IMR-90 (cell line): ENCODE measurements at regions not wholly inside any gene's neighbourhood (a gene's known extent, or its start where the extent isn't known, plus 50 kb on each side); places are given as distances from the start of the nearest gene placed in this dataset.

Experiments used
- ATAC-seq: fragments of 200-7000 bp; cut with Tn5 transposase; 2 replicates; pipeline ENCODE4 v1.9.1; 2020; ENCODE audit warnings: low read depth, mild to moderate bottlenecking, moderate library complexity
- BruUV-seq: library from RNA; stranded (reverse); fragments of 400-500 nt; replicated peaks from 2 replicates; lab custom pipeline; 2021; lab: Mats Ljungman, UMichigan
- CTCF ChIA-PET: fragments of 300-600 bp; formaldehyde crosslinking; extraction: SDS; loops from one replicate; lab custom pipeline; 2021; ENCODE audit warnings: antibody characterized with exemption; lab: Yijun Ruan, JAX
- POLR2A ChIA-PET: fragments of 300-600 bp; sonication (Branson Sonifier 250); formaldehyde crosslinking; loops from one replicate; lab custom pipeline; 2022; ENCODE audit warnings: antibody characterized with exemption; ENCODE audit not compliant: unreplicated experiment; lab: Charles Lee
- DNase-seq: peaks from one replicate; pipeline ENCODE4 v3.0.0; 2013
- H2AFZ ChIP-seq: replicated peaks from 2 replicates; pipeline ENCODE3; 2013; ENCODE audit warnings: low read length, mild to moderate bottlenecking; ENCODE audit not compliant: poor library complexity
- H2AK5ac ChIP-seq: 2 replicates; pipeline ENCODE4 v1.6.1; 2013; ENCODE audit warnings: low read depth, low read length, inconsistent platforms
- H2AK9ac ChIP-seq: replicated peaks from 2 replicates; pipeline ENCODE3; 2013; ENCODE audit warnings: mild to moderate bottlenecking, low read depth, low read length, moderate library complexity; ENCODE audit not compliant: poor library complexity
- H2BK120ac ChIP-seq: 2 replicates; pipeline ENCODE4 v1.6.1; 2013; ENCODE audit warnings: low read depth, low read length, inconsistent platforms
- H2BK15ac ChIP-seq: 3 replicates; pipeline ENCODE4 v1.6.1; 2013; ENCODE audit warnings: low read depth, low read length, inconsistent platforms
- H2BK20ac ChIP-seq: 2 replicates; pipeline ENCODE4 v1.6.1; 2013; ENCODE audit warnings: low read depth, mild to moderate bottlenecking, inconsistent platforms, low read length, moderate library complexity
- H2BK5ac ChIP-seq: 2 replicates; pipeline ENCODE4 v1.6.1; 2013; ENCODE audit warnings: mild to moderate bottlenecking, low read depth, low read length, inconsistent platforms; ENCODE audit not compliant: poor library complexity, severe bottlenecking
- H3K14ac ChIP-seq: replicated peaks from 2 replicates; pipeline ENCODE4 v1.6.1; 2013; ENCODE audit warnings: low read depth, low read length, inconsistent platforms
- H3K18ac ChIP-seq: 2 replicates; pipeline ENCODE4 v1.6.1; 2013; ENCODE audit warnings: low read depth, low read length, control low read depth
- H3K23ac ChIP-seq: 2 replicates; pipeline ENCODE4 v1.6.1; 2013; ENCODE audit warnings: low read depth, low read length, inconsistent platforms
- H3K27ac ChIP-seq: 2 replicates; pipeline ENCODE4 v1.5.1; 2013; ENCODE audit warnings: mild to moderate bottlenecking, control low read depth, low read length; ENCODE audit not compliant: insufficient read depth
- H3K27me3 ChIP-seq: 2 replicates; pipeline ENCODE4 v1.6.1; 2013; ENCODE audit warnings: low read length; ENCODE audit not compliant: control insufficient read depth, insufficient read depth
- H3K36me3 ChIP-seq: 2 replicates; pipeline ENCODE4 v1.6.1; 2013; ENCODE audit warnings: low read length, mixed read lengths; ENCODE audit not compliant: control insufficient read depth, insufficient read depth
- H3K4ac ChIP-seq: 2 replicates; pipeline ENCODE4 v1.6.1; 2013; ENCODE audit warnings: low read depth, low read length, inconsistent platforms
- H3K4me1 ChIP-seq: 2 replicates; pipeline ENCODE4 v1.6.1; 2013; ENCODE audit warnings: low read length, mixed read lengths; ENCODE audit not compliant: control insufficient read depth, insufficient read depth
- H3K4me2 ChIP-seq: 2 replicates; pipeline ENCODE4 v1.6.1; 2013; ENCODE audit warnings: low read depth, mild to moderate bottlenecking, control low read depth, low read length, moderate library complexity
- H3K4me3 ChIP-seq: 2 replicates; pipeline ENCODE4 v1.5.1; 2013; ENCODE audit warnings: low read depth, mild to moderate bottlenecking, control low read depth, low read length, moderate library complexity; ENCODE audit not compliant: insufficient read depth
- H3K56ac ChIP-seq: 2 replicates; pipeline ENCODE4 v1.6.1; 2013; ENCODE audit warnings: low read length, inconsistent platforms; ENCODE audit not compliant: insufficient read depth; ENCODE audit errors: extremely low read depth
- H3K79me1 ChIP-seq, 2 experiments: 2 replicates each; pipeline ENCODE4 v1.6.1; 2013; ENCODE audit warnings: low read length in 2 of 2, inconsistent platforms in 1 of 2, low read depth in 1 of 2
- H3K9ac ChIP-seq: 2 replicates; pipeline ENCODE4 v1.6.1; 2013; ENCODE audit warnings: low read depth, low read length, control low read depth
- H3K9me1 ChIP-seq: 2 replicates; pipeline ENCODE4 v1.6.1; 2013; ENCODE audit warnings: low read length, inconsistent platforms; ENCODE audit not compliant: insufficient read depth
- H3K9me3 ChIP-seq: 2 replicates; pipeline ENCODE4 v1.6.1; 2013; ENCODE audit warnings: low read length; ENCODE audit not compliant: control insufficient read depth, insufficient read depth
- H4K20me1 ChIP-seq: 2 replicates; pipeline ENCODE4 v1.6.1; 2013; ENCODE audit warnings: low read length, inconsistent platforms; ENCODE audit not compliant: insufficient read depth
- H4K5ac ChIP-seq: 2 replicates; pipeline ENCODE4 v1.6.1; 2013; ENCODE audit warnings: mild to moderate bottlenecking, low read depth, low read length, control low read depth
- H4K8ac ChIP-seq, 2 experiments: 2 replicates each; pipeline ENCODE4 v1.6.1; 2013; ENCODE audit warnings: low read depth in 2 of 2, low read length in 2 of 2, control low read depth in 1 of 2, inconsistent platforms in 1 of 2
- H4K91ac ChIP-seq: 2 replicates; pipeline ENCODE4 v1.6.1; 2013; ENCODE audit warnings: low read depth, low read length, inconsistent platforms; ENCODE audit not compliant: insufficient read depth
- BHLHE40 ChIP-seq: fragments of 150-350 bp; IDR thresholded peaks from 2 replicates; pipeline ENCODE4 v1.6.1; 2016; ENCODE audit warnings: mild to moderate bottlenecking, low read depth, low read length
- CEBPB ChIP-seq: IDR thresholded peaks from 2 replicates; pipeline ENCODE4 v1.6.1; 2012; ENCODE audit warnings: low read depth, low read length, improper control_type of control experiment
- CHD1 ChIP-seq: IDR thresholded peaks from 2 replicates; pipeline ENCODE4 v1.6.1; 2012; ENCODE audit warnings: low read depth, low read length, improper control_type of control experiment
- FOS ChIP-seq: fragments of 150-350 bp; IDR thresholded peaks from 2 replicates; pipeline ENCODE4 v1.6.1; 2016; ENCODE audit warnings: low read depth, low read length
- MAFK ChIP-seq: IDR thresholded peaks from 2 replicates; pipeline ENCODE4 v1.6.1; 2012; ENCODE audit warnings: low read depth, low read length, improper control_type of control experiment
- MAZ ChIP-seq: IDR thresholded peaks from 2 replicates; pipeline ENCODE4 v1.6.1; 2012; ENCODE audit warnings: low read depth, mild to moderate bottlenecking, low read length, improper control_type of control experiment, moderate library complexity, borderline replicate concordance
- MXI1 ChIP-seq: IDR thresholded peaks from 2 replicates; pipeline ENCODE4 v1.6.1; 2012; ENCODE audit warnings: low read depth, mild to moderate bottlenecking, low read length, moderate library complexity, borderline replicate concordance
- NFE2L2 ChIP-seq: fragments of 150-350 bp; IDR thresholded peaks from 2 replicates; pipeline ENCODE4 v1.6.1; 2016; ENCODE audit warnings: low read depth, mild to moderate bottlenecking, low read length
- POLR2A ChIP-seq: IDR thresholded peaks from 2 replicates; pipeline ENCODE4 v1.6.1; 2012; ENCODE audit warnings: mild to moderate bottlenecking, low read depth, low read length
- RAD21 ChIP-seq: IDR thresholded peaks from 2 replicates; pipeline ENCODE4 v1.6.1; 2012; ENCODE audit warnings: low read length, improper control_type of control experiment
- RCOR1 ChIP-seq: IDR thresholded peaks from 2 replicates; pipeline ENCODE4 v1.6.1; 2012; ENCODE audit warnings: mild to moderate bottlenecking, low read length, improper control_type of control experiment; ENCODE audit not compliant: insufficient replicate concordance
- RFX5 ChIP-seq: IDR thresholded peaks from 2 replicates; pipeline ENCODE4 v1.8.0; 2012; ENCODE audit warnings: low read depth, mild to moderate bottlenecking, low read length, moderate library complexity
- SMC3 ChIP-seq: fragments of 150-350 bp; IDR thresholded peaks from 2 replicates; pipeline ENCODE4 v1.6.1; 2016; ENCODE audit warnings: low read depth, mild to moderate bottlenecking, antibody characterized with exemption, low read length, moderate library complexity
- WGBS, 2 experiments: methylation state at CpG; one replicate each; pipeline versions ENCODE4 v1.1.5 to v1.1.7; 2013; ENCODE audit warnings: missing lambda C conversion rate in 2 of 2; ENCODE audit not compliant: insufficient read length in 1 of 2; ENCODE audit errors: extremely low coverage in 2 of 2; 5-methylcytosine and 5-hydroxymethylcytosine counted together
- dilution Hi-C: fragments of 300-500 bp; cut with HindIII; formaldehyde crosslinking; loops from one replicate; pipeline ENCODE4 v1.14.3; 2018; ENCODE audit warnings: low sequenced_read_pairs; ENCODE audit not compliant: unreplicated experiment
- in situ Hi-C: fragments of 300-500 bp; cut with MboI; formaldehyde crosslinking; loops from 3 replicates; pipeline ENCODE4 v1.14.3; 2019; ENCODE audit warnings: low sequenced_read_pairs, inconsistent platforms, mixed read lengths
- intact Hi-C: fragments of 100-400 bp; cut with micrococcal nuclease; formaldehyde crosslinking; loops from 2 replicates; pipeline ENCODE4 v1.10.0; 2022
- TF ChIP-seq, protein P1 (sequence below): conservative IDR thresholded peaks from 2 replicates; pipeline ENCODE4 v1.5.1; 2012; ENCODE audit warnings: mild to moderate bottlenecking, low read depth, low read length, improper control_type of control experiment
- TF ChIP-seq, protein P2 (sequence below): fragments of 150-350 bp; IDR thresholded peaks from 2 replicates; pipeline ENCODE4 v1.6.1; 2016; ENCODE audit warnings: low read depth, mild to moderate bottlenecking, low read length, moderate library complexity, borderline replicate concordance
- TF ChIP-seq, protein P3 (sequence below): fragments of 150-350 bp; IDR thresholded peaks from 2 replicates; pipeline ENCODE4 v1.6.1; 2017; ENCODE audit warnings: mild to moderate bottlenecking, antibody characterized with exemption, low read length, low read depth

DNA sequence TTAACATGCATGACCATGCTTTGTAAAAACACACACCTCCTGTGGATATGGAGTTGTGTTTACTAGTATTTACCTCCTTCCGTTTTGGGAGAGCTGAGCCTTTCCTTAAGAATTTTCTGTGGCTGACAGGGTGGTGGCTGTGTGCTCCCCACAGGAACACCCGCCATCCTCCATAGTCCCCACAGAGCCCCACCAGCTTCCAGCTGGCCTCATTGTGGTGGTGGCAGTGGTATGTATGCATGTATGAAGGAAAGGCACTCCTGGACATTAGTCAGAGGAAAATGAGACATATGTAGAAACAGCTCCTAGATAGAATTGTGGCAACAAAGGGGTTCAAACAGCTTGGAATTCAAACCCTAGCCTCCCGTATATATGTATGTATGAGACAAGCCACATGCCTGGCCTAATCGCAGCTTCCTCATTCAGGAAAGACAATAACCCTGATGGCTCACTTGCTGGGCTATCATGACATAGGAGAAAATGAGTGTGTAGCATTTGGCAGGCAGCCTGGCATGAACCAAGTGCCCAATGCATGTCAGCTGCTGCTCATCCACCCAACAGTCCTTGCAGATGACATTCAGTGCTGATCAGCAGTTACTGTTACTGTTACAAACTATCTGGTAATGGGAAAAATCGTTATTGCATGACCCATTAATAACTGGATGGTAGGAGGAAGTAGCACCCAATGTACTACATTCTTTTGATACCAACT is 459.7 kb downstream of the EBF1 start:
- no peak overlapping the region for H3K14ac ChIP-seq
- H2BK120ac ChIP-seq: no peak overlapping the region
- no peaks in the 10 kb centered on the region for H3K9me1 ChIP-seq
- ATAC-seq (no peak), DNase-seq (peak; percentile 1)
- no peak overlapping the region for H3K4me2 ChIP-seq
- no peaks in the 10 kb centered on the region for H3K9me3 ChIP-seq
- no peak overlapping the region for H3K9ac ChIP-seq
- no peak overlapping the region for H2AK5ac ChIP-seq
- no peaks in the 10 kb centered on the region for H4K20me1 ChIP-seq
- no peak overlapping the region for H3K23ac ChIP-seq
- dilution Hi-C loops (no loop called here), in situ Hi-C loops (no loop called here), intact Hi-C loops (no loop called here)
- H3K18ac ChIP-seq: no peak overlapping the region
- no CpG with 5 or more reads among the region's 5 CpGs for WGBS, 2 experiments
- no peak overlapping the region for H4K91ac ChIP-seq
- H4K5ac ChIP-seq: no peak overlapping the region
- H4K8ac ChIP-seq: no peak overlapping the region
- H3K56ac ChIP-seq: no peak overlapping the region
- no peak overlapping the region for H3K27ac ChIP-seq
- ChIA-PET CTCF (interaction anchor here (1.0 kb wide), 1 partner anchor 266 kb away, joined by 3 read pairs; no protein-coding TSS in a partner anchor), POLR2A (no interaction called here)
- H3K4me3 ChIP-seq: no peak overlapping the region
- H2BK20ac ChIP-seq: no peak overlapping the region
- H3K79me1 ChIP-seq: no peaks in the 10 kb centered on the region
- H2AK9ac ChIP-seq: no peak overlapping the region
- no peak overlapping the region for H3K4ac ChIP-seq
- no peak overlapping the region for H2BK15ac ChIP-seq
- H3K27me3 ChIP-seq: no peaks in the 10 kb centered on the region
- H2BK5ac ChIP-seq: no peak overlapping the region
- BruUV-seq: no TSS peak
- no peaks in the 10 kb centered on the region for H3K36me3 ChIP-seq
- no peak overlapping the region for H2AFZ ChIP-seq
- H3K4me1 ChIP-seq: no peaks in the 10 kb centered on the region
- no peak for TF ChIP-seq MAZ
- TF ChIP-seq POLR2A: no peak
- TF ChIP-seq RAD21: no peak
- TF ChIP-seq SMC3: no peak
- TF ChIP-seq FOS: no peak
- no peak for TF ChIP-seq MXI1
- TF ChIP-seq, protein P1, sequence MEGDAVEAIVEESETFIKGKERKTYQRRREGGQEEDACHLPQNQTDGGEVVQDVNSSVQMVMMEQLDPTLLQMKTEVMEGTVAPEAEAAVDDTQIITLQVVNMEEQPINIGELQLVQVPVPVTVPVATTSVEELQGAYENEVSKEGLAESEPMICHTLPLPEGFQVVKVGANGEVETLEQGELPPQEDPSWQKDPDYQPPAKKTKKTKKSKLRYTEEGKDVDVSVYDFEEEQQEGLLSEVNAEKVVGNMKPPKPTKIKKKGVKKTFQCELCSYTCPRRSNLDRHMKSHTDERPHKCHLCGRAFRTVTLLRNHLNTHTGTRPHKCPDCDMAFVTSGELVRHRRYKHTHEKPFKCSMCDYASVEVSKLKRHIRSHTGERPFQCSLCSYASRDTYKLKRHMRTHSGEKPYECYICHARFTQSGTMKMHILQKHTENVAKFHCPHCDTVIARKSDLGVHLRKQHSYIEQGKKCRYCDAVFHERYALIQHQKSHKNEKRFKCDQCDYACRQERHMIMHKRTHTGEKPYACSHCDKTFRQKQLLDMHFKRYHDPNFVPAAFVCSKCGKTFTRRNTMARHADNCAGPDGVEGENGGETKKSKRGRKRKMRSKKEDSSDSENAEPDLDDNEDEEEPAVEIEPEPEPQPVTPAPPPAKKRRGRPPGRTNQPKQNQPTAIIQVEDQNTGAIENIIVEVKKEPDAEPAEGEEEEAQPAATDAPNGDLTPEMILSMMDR: no peak
- TF ChIP-seq, protein P2, sequence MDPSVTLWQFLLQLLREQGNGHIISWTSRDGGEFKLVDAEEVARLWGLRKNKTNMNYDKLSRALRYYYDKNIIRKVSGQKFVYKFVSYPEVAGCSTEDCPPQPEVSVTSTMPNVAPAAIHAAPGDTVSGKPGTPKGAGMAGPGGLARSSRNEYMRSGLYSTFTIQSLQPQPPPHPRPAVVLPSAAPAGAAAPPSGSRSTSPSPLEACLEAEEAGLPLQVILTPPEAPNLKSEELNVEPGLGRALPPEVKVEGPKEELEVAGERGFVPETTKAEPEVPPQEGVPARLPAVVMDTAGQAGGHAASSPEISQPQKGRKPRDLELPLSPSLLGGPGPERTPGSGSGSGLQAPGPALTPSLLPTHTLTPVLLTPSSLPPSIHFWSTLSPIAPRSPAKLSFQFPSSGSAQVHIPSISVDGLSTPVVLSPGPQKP: no peak
- TF ChIP-seq MAFK: no peak
- TF ChIP-seq, protein P3, sequence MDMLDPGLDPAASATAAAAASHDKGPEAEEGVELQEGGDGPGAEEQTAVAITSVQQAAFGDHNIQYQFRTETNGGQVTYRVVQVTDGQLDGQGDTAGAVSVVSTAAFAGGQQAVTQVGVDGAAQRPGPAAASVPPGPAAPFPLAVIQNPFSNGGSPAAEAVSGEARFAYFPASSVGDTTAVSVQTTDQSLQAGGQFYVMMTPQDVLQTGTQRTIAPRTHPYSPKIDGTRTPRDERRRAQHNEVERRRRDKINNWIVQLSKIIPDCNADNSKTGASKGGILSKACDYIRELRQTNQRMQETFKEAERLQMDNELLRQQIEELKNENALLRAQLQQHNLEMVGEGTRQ: no peak
- no peak for TF ChIP-seq BHLHE40
- TF ChIP-seq NFE2L2: no peak
- TF ChIP-seq RCOR1: no peak
- no peak for TF ChIP-seq CHD1
- no peak for TF ChIP-seq RFX5
- TF ChIP-seq CEBPB: no peak
